ENCODE measurements at regions not wholly inside any gene's neighbourhood (a gene's known extent, or its start where the extent isn't known, plus 50 kb on each side); places are given as distances from the start of the nearest gene placed in this dataset.

GRCh38 chr9:103978396-103978795 lies 115.7 kb upstream of the SMC2 start:
- no peak for DNase-seq (ENCODE audit: low spot score)
- in situ Hi-C loops (cut with HindIII; ENCODE audit: low sequenced_read_pairs), result no loop called here

- DNase-seq (ENCODE audit: low spot score), result no peak
- in situ Hi-C loops (cut with HindIII; ENCODE audit: low sequenced_read_pairs), result no loop called here
Measured at GRCh38 chr9:103981912-103982311, 112.2 kb upstream of the SMC2 start.

- in situ Hi-C loops (cut with HindIII; ENCODE audit: low sequenced_read_pairs), result no loop called here
- DNase-seq (ENCODE audit: low spot score), result no peak
Measured at GRCh38 chr9:103985077-103985476, 109.0 kb upstream of the SMC2 start.

GRCh38 chr9:103988821-103989220 lies 105.3 kb upstream of the SMC2 start:
- in situ Hi-C loops (cut with HindIII; ENCODE audit: low sequenced_read_pairs), result no loop called here

GRCh38 chr9:103990311-103990710 lies 103.8 kb upstream of the SMC2 start:
- no peak for DNase-seq (ENCODE audit: low spot score)
- in situ Hi-C loops (cut with HindIII; ENCODE audit: low sequenced_read_pairs), result no loop called here

More at GRCh38 chr9:103988821-103989220, 105.3 kb upstream of the SMC2 start:
- no peak for DNase-seq (ENCODE audit: low spot score)

GRCh38 chr9:103991001-103991400 lies 103.1 kb upstream of the SMC2 start:
- no peak for DNase-seq (ENCODE audit: low spot score)
- in situ Hi-C loops (cut with HindIII; ENCODE audit: low sequenced_read_pairs), result no loop called here

GRCh38 chr9:103991698-103992097 lies 102.4 kb upstream of the SMC2 start:
- in situ Hi-C loops (cut with HindIII; ENCODE audit: low sequenced_read_pairs), result no loop called here
- no peak for DNase-seq (ENCODE audit: low spot score)

- in situ Hi-C loops (cut with HindIII; ENCODE audit: low sequenced_read_pairs), result no loop called here
- DNase-seq (ENCODE audit: low spot score), result no peak
Measured at GRCh38 chr9:103992938-103993579, 101.0 kb upstream of the SMC2 start.

- in situ Hi-C loops (cut with HindIII; ENCODE audit: low sequenced_read_pairs), result no loop called here
- DNase-seq (ENCODE audit: low spot score), result no peak
Measured at GRCh38 chr9:103997856-103998370, 96.2 kb upstream of the SMC2 start.

GRCh38 chr9:103999375-104000062 lies 94.6 kb upstream of the SMC2 start:
- in situ Hi-C loops (cut with HindIII; ENCODE audit: low sequenced_read_pairs), result no loop called here
- DNase-seq (ENCODE audit: low spot score), result no peak

- DNase-seq (ENCODE audit: low spot score), result no peak
- in situ Hi-C loops (cut with HindIII; ENCODE audit: low sequenced_read_pairs), result no loop called here
Measured at GRCh38 chr9:104009826-104010225, 84.3 kb upstream of the SMC2 start.

- no peak for DNase-seq (ENCODE audit: low spot score)
- in situ Hi-C loops (cut with HindIII; ENCODE audit: low sequenced_read_pairs), result no loop called here
Measured at GRCh38 chr9:104022083-104022482, 72.0 kb upstream of the SMC2 start.

GRCh38 chr9:104025104-104025503 lies 69.0 kb upstream of the SMC2 start:
- in situ Hi-C loops (cut with HindIII; ENCODE audit: low sequenced_read_pairs), result no loop called here
- no peak for DNase-seq (ENCODE audit: low spot score)

- no peak for DNase-seq (ENCODE audit: low spot score)
- in situ Hi-C loops (cut with HindIII; ENCODE audit: low sequenced_read_pairs), result no loop called here
Measured at GRCh38 chr9:104025945-104026344, 68.2 kb upstream of the SMC2 start.

GRCh38 chr9:104027295-104027694 lies 66.8 kb upstream of the SMC2 start:
- in situ Hi-C loops (cut with HindIII; ENCODE audit: low sequenced_read_pairs), result no loop called here
- no peak for DNase-seq (ENCODE audit: low spot score)

GRCh38 chr9:104028827-104029226 lies 65.3 kb upstream of the SMC2 start:
- DNase-seq (ENCODE audit: low spot score), result no peak
- in situ Hi-C loops (cut with HindIII; ENCODE audit: low sequenced_read_pairs), result no loop called here
